GM12864 (cell line): ENCODE measurements at regions not wholly inside any gene's neighbourhood (a gene's known extent, or its start where the extent isn't known, plus 50 kb on each side); places are given as distances from the start of the nearest gene placed in this dataset.
"Not testable (repeated sequence)": the region's sequence is repeated elsewhere in the genome, so short reads cannot be mapped to it uniquely, and the experiment has no call there.

Experiments
- DNase-seq: peaks from one replicate; pipeline ENCODE4 v3.0.0-alpha.2; 2011; ENCODE audit warnings: low read depth
- H3K4me3 ChIP-seq: 2 replicates; pipeline ENCODE4 v1.5.1; 2011; ENCODE audit warnings: mild to moderate bottlenecking, low read depth, low read length, control low read depth
- CTCF ChIP-seq: IDR thresholded peaks from 2 replicates; pipeline ENCODE4 v1.5.1; 2011; ENCODE audit warnings: low read depth, mild to moderate bottlenecking, moderate library complexity, low read length, control low read depth, inconsistent platforms; ENCODE audit errors: missing control alignments

- DNase-seq: no peak
- H3K4me3 ChIP-seq: no peak overlapping the region
Measured at GRCh38 chr12:108424816-108425215, 85.7 kb upstream of the CMKLR1 start.

GRCh38 chr12:108424026-108424425 lies 84.9 kb upstream of the CMKLR1 start:
- no peak overlapping the region for H3K4me3 ChIP-seq
- DNase-seq: no peak
- TF ChIP-seq CTCF: no peak

More at GRCh38 chr12:108424816-108425215, 85.7 kb upstream of the CMKLR1 start:
- TF ChIP-seq CTCF: no peak

DNA sequence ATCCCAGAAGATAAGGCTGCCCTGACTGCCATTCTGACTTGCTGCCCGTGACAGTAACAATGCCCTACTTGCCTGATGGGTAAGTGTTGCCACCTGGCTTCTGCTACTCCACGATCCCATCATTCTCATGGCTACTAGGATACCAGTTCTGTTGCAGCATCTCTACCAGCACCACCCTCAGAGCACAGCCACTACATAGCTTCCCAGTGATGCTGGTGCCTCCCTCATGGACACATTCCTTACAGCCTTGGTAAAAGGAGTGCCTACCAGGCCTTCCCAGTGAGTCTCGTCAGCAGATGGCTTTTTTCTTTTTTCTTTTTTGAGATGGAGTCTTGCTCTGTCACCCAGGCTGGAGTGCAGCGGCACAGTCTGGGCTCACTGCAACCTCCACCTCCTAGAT lies 84.4 kb upstream of the CMKLR1 start:
- TF ChIP-seq CTCF: no peak
- no peak overlapping the region for H3K4me3 ChIP-seq
- no peak for DNase-seq

- H3K4me3 ChIP-seq, DNase-seq: not testable (repeated sequence)
Measured at GRCh38 chr12:108421082-108421481, 82.0 kb upstream of the CMKLR1 start.

DNA sequence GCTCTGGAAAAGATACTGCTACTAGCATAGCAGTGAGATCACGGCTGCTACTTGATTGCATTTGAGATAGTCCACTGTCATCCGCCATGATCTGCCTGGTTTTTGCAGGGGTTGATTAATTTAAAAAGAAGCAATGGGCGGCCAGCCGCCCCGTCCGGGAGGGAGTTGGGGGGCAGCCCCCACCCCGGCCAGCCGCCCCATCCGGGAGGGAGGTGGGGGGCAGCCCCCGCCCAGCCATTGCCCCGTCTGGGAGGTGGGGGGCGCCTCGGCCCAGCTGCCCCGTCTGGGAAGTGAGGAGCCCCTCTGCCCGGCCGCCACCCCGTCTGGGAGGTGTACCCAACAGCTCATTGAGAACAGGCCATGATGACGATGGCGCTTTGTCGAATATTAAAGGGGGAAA lies 81.3 kb upstream of the CMKLR1 start:
- not testable (repeated sequence) for DNase-seq, H3K4me3 ChIP-seq

DNA sequence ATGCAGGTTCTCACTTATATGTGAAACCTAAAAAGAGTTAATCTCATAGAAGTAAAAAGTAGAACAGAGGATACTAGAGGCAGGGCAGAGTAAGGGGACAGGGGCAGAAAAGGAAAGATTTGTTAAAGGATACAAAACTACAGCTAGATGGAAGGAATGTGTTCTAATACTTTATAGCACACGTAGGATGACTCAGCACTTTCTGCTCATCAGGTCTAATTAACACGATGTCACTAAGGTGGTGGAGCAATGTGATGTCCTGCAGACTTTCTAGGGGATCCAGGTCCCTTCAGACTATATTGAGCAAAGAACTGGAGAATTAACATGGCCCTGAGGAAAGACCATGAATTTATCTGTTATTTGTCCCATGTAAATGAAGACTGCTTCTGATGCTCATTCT lies 80.8 kb upstream of the CMKLR1 start:
- no peak for DNase-seq
- TF ChIP-seq CTCF: no peak
- H3K4me3 ChIP-seq: no peak overlapping the region

DNA sequence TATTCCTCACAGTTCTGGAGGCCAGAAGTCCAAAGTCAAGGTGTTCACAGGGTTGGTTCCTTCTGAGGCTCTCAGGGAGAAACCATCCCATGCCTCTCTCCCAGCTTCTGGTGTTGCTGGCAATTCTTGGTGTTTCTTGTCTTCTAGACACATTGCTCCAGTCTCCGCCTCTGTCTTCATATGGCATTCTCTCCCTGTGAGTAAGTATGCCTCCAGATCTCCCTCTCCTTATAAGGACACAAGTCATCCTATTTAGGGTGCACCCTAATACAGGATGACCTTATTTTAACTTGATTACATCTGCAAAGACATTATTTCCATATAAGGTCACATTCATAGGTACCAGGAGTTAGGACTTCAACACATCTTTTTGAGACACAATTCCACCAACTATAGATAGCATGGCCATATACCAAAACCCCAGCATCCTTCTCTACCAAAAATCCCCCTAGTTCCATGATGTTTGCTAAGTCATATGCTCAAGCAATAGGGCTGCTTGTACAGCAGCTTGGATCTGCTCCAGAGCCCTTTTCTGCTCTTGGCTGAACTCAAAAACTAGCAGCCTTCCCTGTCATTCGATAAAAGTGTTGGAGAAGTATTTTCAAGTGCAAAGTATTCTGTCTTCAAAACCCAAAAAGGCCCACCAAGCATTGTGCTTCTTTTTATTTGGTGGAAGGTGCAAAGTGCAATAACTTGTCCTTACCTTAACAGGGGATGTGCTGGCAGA lies 79.2 kb upstream of the CMKLR1 start:
- no peak for TF ChIP-seq CTCF

DNA sequence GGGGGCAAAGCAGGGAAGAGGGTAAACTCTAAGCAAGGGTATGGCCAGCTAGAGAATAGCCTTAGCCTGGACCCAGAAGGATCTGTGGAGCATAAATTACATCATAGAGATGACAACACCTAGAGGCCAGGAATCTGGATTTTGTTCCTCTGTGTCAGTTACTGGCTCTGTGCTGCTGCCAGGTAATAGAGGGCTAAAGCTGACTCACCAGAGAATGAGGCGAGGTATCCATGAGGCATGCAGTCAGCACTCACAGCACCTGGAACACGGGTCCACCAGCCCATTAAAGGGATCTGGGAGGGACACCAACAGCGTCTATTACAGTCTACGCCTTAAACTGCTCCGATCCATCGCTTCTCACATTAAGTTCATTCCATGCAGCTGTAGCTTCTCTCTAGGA lies 74.9 kb upstream of the CMKLR1 start:
- DNase-seq: no peak
- no peak for TF ChIP-seq CTCF
- no peak overlapping the region for H3K4me3 ChIP-seq

More for the DNA sequence above, 79.2 kb upstream of the CMKLR1 start:
- no peak overlapping the region for H3K4me3 ChIP-seq
- DNase-seq: no peak
